PC-3 (cell line): ENCODE measurements at regions not wholly inside any gene's neighbourhood (a gene's known extent, or its start where the extent isn't known, plus 50 kb on each side); places are given as distances from the start of the nearest gene placed in this dataset.

Experiments
- ATAC-seq: fragments of 200-7000 bp; cut with Tn5 transposase; 2 replicates; pipeline ENCODE4 v1.9.1; 2020; ENCODE audit warnings: mild to moderate bottlenecking, moderate library complexity
- BruUV-seq: library from RNA; stranded (reverse); fragments of 400-500 nt; replicated peaks from 2 replicates; lab custom pipeline; 2021; lab: Mats Ljungman, UMichigan
- CTCF ChIA-PET: fragments of 300-600 bp; sonication (Branson Sonifier 250); formaldehyde crosslinking; loops from one replicate; lab custom pipeline; 2022; ENCODE audit warnings: antibody characterized with exemption; lab: Charles Lee
- POLR2A ChIA-PET: fragments of 300-600 bp; sonication (Branson Sonifier 250); formaldehyde crosslinking; loops from one replicate; lab custom pipeline; 2022; ENCODE audit warnings: antibody characterized with exemption; ENCODE audit not compliant: unreplicated experiment; lab: Charles Lee
- DNase-seq: peaks from one replicate; pipeline ENCODE4 v3.0.0-alpha.2; 2015
- H2AFZ ChIP-seq: fragments of 300-600 bp; sonication (generic); 2 replicates; pipeline ENCODE4 v1.6.0; 2016; ENCODE audit warnings: antibody characterized with exemption, low read length
- H3F3A ChIP-seq: fragments of 300-600 bp; sonication (generic); one replicate; pipeline ENCODE4 v1.6.0; 2017; ENCODE audit warnings: antibody characterized with exemption, low read length, control low read depth, mild to moderate bottlenecking; ENCODE audit not compliant: unreplicated experiment
- H3K27ac ChIP-seq: fragments of 300-600 bp; sonication (generic); 2 replicates; pipeline ENCODE4 v1.5.1; 2016; ENCODE audit warnings: mild to moderate bottlenecking, low read length
- H3K27me3 ChIP-seq: fragments of 300-600 bp; sonication (generic); 2 replicates; pipeline ENCODE4 v1.6.1; 2016; ENCODE audit warnings: low read length, mixed read lengths
- H3K36me3 ChIP-seq: fragments of 300-600 bp; sonication (generic); 2 replicates; pipeline ENCODE4 v1.6.1; 2016; ENCODE audit warnings: low read depth, mixed run types, low read length, mixed read lengths
- H3K4me1 ChIP-seq: fragments of 300-600 bp; sonication (generic); 2 replicates; pipeline ENCODE4 v1.5.1; 2016; ENCODE audit warnings: low read length; ENCODE audit not compliant: insufficient read depth
- H3K4me2 ChIP-seq: fragments of 300-600 bp; sonication (generic); 2 replicates; pipeline ENCODE4 v1.6.0; 2016; ENCODE audit warnings: low read length
- H3K4me3 ChIP-seq: fragments of 300-600 bp; sonication (generic); 2 replicates; pipeline ENCODE4 v1.5.1; 2016; ENCODE audit warnings: mild to moderate bottlenecking, low read length, mixed read lengths
- H3K79me2 ChIP-seq: fragments of 300-600 bp; sonication (generic); 2 replicates; pipeline ENCODE4 v1.6.1; 2017; ENCODE audit warnings: low read length, mixed read lengths
- H3K9ac ChIP-seq: fragments of 300-600 bp; sonication (generic); 2 replicates; pipeline ENCODE4 v1.6.0; 2016; ENCODE audit warnings: mild to moderate bottlenecking, low read length
- H3K9me2 ChIP-seq: fragments of 300-600 bp; sonication (generic); replicated peaks from 2 replicates; pipeline ENCODE4 v1.6.1; 2016; ENCODE audit warnings: mixed run types, low read length, mixed read lengths
- H3K9me3 ChIP-seq: fragments of 300-600 bp; sonication (generic); 2 replicates; pipeline ENCODE4 v1.6.1; 2016; ENCODE audit warnings: low read length, mixed read lengths
- H4K20me1 ChIP-seq: fragments of 300-600 bp; sonication (generic); 2 replicates; pipeline ENCODE4 v1.6.1; 2016; ENCODE audit warnings: low read length, mixed read lengths
- EZH2 ChIP-seq: fragments of 300-600 bp; sonication (generic); IDR thresholded peaks from one replicate; pipeline ENCODE4 v1.6.1; 2017; ENCODE audit warnings: antibody characterized with exemption, mild to moderate bottlenecking, low read length; ENCODE audit not compliant: unreplicated experiment
- EZH2phosphoT487 ChIP-seq: fragments of 300-600 bp; sonication (generic); IDR thresholded peaks from 2 replicates; pipeline ENCODE4 v1.6.1; 2018; ENCODE audit warnings: mild to moderate bottlenecking, antibody characterized with exemption, low read length, borderline replicate concordance
- intact Hi-C: fragments of 100-400 bp; cut with micrococcal nuclease; formaldehyde crosslinking; loops from 2 replicates; pipeline ENCODE4 v1.9.0; 2023
- TF ChIP-seq, protein P1 (sequence below): fragments of 300-600 bp; sonication (generic); conservative IDR thresholded peaks from 2 replicates; pipeline ENCODE4 v1.5.1; 2017; ENCODE audit warnings: antibody characterized with exemption, low read depth, mild to moderate bottlenecking, low read length

DNA sequence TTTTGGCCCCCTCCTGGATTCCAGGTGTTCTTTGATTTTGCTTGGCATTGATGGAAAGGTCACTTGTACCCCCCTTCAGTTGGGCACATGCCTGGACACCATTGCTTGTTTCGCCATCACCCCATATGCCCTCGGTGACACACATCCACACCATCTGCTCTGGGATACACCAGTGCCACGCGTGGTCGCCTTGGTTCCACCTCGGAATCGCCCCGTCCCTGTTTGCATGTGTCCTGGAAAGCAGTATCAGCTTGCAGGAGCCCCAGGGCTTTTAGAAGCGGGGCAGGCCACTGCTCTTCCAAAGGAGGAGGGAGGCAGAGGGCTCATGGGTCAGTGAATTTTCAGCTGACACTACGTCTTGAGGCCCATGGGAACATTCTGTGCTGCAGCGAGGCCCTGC is 607.9 kb downstream of the KCNJ18 start:
- Histone ChIP-seq H3K79me2 (no peaks in the 10 kb centered on the region), H3K27ac (no peak overlapping the region), H3K27me3 (no peaks in the 10 kb centered on the region), H3K4me2 (no peak overlapping the region), H3F3A (no peaks in the 10 kb centered on the region), H3K9me2 (no peaks in the 10 kb centered on the region), H3K36me3 (no peaks in the 10 kb centered on the region), H2AFZ (no peak overlapping the region), H3K9ac (no peak overlapping the region), H3K4me1 (no peaks in the 10 kb centered on the region), H3K4me3 (no peak overlapping the region), H3K9me3 (no peaks in the 10 kb centered on the region; the same call in 1 of the 2 replicates), H4K20me1 (no peaks in the 10 kb centered on the region)
- BruUV-seq = no TSS peak
- ChIA-PET POLR2A (no interaction called here), CTCF (no interaction called here)
- intact Hi-C loops = no loop called here
- no peak for DNase-seq
- ATAC-seq = no peak
- TF ChIP-seq EZH2 (no peak), EZH2phosphoT487 (no peak)
- TF ChIP-seq, protein P1, sequence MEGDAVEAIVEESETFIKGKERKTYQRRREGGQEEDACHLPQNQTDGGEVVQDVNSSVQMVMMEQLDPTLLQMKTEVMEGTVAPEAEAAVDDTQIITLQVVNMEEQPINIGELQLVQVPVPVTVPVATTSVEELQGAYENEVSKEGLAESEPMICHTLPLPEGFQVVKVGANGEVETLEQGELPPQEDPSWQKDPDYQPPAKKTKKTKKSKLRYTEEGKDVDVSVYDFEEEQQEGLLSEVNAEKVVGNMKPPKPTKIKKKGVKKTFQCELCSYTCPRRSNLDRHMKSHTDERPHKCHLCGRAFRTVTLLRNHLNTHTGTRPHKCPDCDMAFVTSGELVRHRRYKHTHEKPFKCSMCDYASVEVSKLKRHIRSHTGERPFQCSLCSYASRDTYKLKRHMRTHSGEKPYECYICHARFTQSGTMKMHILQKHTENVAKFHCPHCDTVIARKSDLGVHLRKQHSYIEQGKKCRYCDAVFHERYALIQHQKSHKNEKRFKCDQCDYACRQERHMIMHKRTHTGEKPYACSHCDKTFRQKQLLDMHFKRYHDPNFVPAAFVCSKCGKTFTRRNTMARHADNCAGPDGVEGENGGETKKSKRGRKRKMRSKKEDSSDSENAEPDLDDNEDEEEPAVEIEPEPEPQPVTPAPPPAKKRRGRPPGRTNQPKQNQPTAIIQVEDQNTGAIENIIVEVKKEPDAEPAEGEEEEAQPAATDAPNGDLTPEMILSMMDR = no peak

GRCh38 chr17:22300731-22301352 is 608.5 kb downstream of the KCNJ18 start:
- H3K79me2 ChIP-seq = no peaks in the 10 kb centered on the region
- ChIA-PET CTCF (no interaction called here), POLR2A (no interaction called here)
- intact Hi-C loops = no loop called here
- ATAC-seq (no peak), DNase-seq (no peak)
- H3K4me3 ChIP-seq = no peak overlapping the region
- H3K9me3 ChIP-seq = no peaks in the 10 kb centered on the region; the same call in 1 of the 2 replicates
- TF ChIP-seq EZH2 (no peak), EZH2phosphoT487 (no peak)
- TF ChIP-seq, protein P1 = no peak
- no peaks in the 10 kb centered on the region for H3K9me2 ChIP-seq
- H2AFZ ChIP-seq = no peak overlapping the region
- H3K36me3 ChIP-seq = no peaks in the 10 kb centered on the region
- no peaks in the 10 kb centered on the region for H3K27me3 ChIP-seq
- H3K4me2 ChIP-seq = no peak overlapping the region
- H4K20me1 ChIP-seq = no peaks in the 10 kb centered on the region
- no peaks in the 10 kb centered on the region for H3F3A ChIP-seq
- BruUV-seq = no TSS peak
- no peak overlapping the region for H3K27ac ChIP-seq
- no peak overlapping the region for H3K9ac ChIP-seq
- no peaks in the 10 kb centered on the region for H3K4me1 ChIP-seq

DNA sequence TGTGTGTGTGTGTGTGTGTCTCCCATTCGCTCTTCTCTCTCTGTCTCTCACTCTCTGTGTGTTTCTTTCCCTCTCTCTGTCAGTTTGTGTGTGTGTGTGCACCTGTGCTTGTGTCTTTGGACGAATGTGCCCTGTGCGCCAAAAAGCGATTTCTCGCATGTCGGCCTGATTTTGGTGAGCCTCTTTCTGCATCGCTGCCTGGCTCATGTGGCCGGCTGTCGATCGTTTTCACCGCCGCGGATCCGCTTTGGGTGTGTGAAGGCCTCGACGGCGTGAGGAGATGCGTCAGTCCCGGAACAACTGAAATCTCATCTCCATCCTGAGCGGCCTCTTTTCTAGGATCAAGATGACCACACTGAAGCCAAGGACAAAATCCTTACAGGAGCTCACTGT is 609.0 kb downstream of the KCNJ18 start:
- Histone ChIP-seq H3K9me3 (no peaks in the 10 kb centered on the region; the same call in 1 of the 2 replicates), H3K27me3 (no peaks in the 10 kb centered on the region)
- intact Hi-C loops = no loop called here

More for the DNA sequence above, 609.0 kb downstream of the KCNJ18 start:
- ATAC-seq (no peak), DNase-seq (no peak)
- H3K27ac ChIP-seq = no peak overlapping the region
- ChIA-PET CTCF (no interaction called here), POLR2A (no interaction called here)
- H4K20me1 ChIP-seq = no peaks in the 10 kb centered on the region
- no peak overlapping the region for H2AFZ ChIP-seq
- TF ChIP-seq EZH2phosphoT487 = no peak
- TF ChIP-seq, protein P1 = no peak
- TF ChIP-seq EZH2 = no peak
- no peaks in the 10 kb centered on the region for H3K4me1 ChIP-seq
- H3K36me3 ChIP-seq = no peaks in the 10 kb centered on the region
- no peaks in the 10 kb centered on the region for H3K9me2 ChIP-seq
- no peak overlapping the region for H3K4me2 ChIP-seq
- H3K4me3 ChIP-seq = no peak overlapping the region
- no peaks in the 10 kb centered on the region for H3K79me2 ChIP-seq
- H3F3A ChIP-seq = no peaks in the 10 kb centered on the region
- no TSS peak for BruUV-seq
- no peak overlapping the region for H3K9ac ChIP-seq
